Stimulated activated CD8-positive, alpha-beta memory T cell treated with anti-CD3 and anti-CD28 coated beads, Interleukin-4, amount 100 ng/mL, for 48 hours (primary cell): ENCODE measurements at regions not wholly inside any gene's neighbourhood (a gene's known extent, or its start where the extent isn't known, plus 50 kb on each side); places are given as distances from the start of the nearest gene placed in this dataset.

Experiments used
- DNase-seq: peaks from one replicate; pipeline ENCODE4 v3.0.0-alpha.2; 2020

GRCh38 chr13:106381091-106381490 is 154.4 kb downstream of the EFNB2 start:
- DNase-seq, result no peak

GRCh38 chr13:106377931-106378662 is 157.4 kb downstream of the EFNB2 start:
- DNase-seq, result no peak

- no peak for DNase-seq
These were observed 158.1 kb downstream of the EFNB2 start for GRCh38 chr13:106377341-106377740.

GRCh38 chr13:106376401-106377112 is 158.9 kb downstream of the EFNB2 start:
- peak; percentile 26 for DNase-seq

GRCh38 chr13:106375085-106375484 is 160.4 kb downstream of the EFNB2 start:
- no peak for DNase-seq

- DNase-seq, result no peak
These were observed 160.8 kb downstream of the EFNB2 start for GRCh38 chr13:106374631-106375030.

GRCh38 chr13:106373989-106374572 is 161.4 kb downstream of the EFNB2 start:
- DNase-seq, result no peak

- DNase-seq, result no peak
These were observed 162.0 kb downstream of the EFNB2 start for GRCh38 chr13:106373304-106373988.

GRCh38 chr13:106372199-106373155 is 163.0 kb downstream of the EFNB2 start:
- no peak for DNase-seq

- DNase-seq, result no peak
These were observed 164.4 kb downstream of the EFNB2 start for GRCh38 chr13:106371024-106371423.

- no peak for DNase-seq
These were observed 165.6 kb downstream of the EFNB2 start for GRCh38 chr13:106369858-106370257.

- DNase-seq, result no peak
These were observed 166.4 kb downstream of the EFNB2 start for GRCh38 chr13:106369091-106369490.

GRCh38 chr13:106367361-106367971 is 168.0 kb downstream of the EFNB2 start:
- no peak for DNase-seq

- DNase-seq, result no peak
These were observed 172.8 kb downstream of the EFNB2 start for GRCh38 chr13:106362707-106363106.

GRCh38 chr13:106361621-106362020 is 173.8 kb downstream of the EFNB2 start:
- no peak for DNase-seq

- no peak for DNase-seq
These were observed 178.3 kb downstream of the EFNB2 start for GRCh38 chr13:106357198-106357597.

- no peak for DNase-seq
These were observed 179.6 kb downstream of the EFNB2 start for GRCh38 chr13:106355866-106356265.

GRCh38 chr13:106354961-106355360 is 180.5 kb downstream of the EFNB2 start:
- no peak for DNase-seq

GRCh38 chr13:106352850-106353249 is 182.6 kb downstream of the EFNB2 start:
- no peak for DNase-seq

GRCh38 chr13:106351251-106351650 is 184.2 kb downstream of the EFNB2 start:
- no peak for DNase-seq

GRCh38 chr13:106350208-106350607 is 185.3 kb downstream of the EFNB2 start:
- no peak for DNase-seq
